H9 (cell line): ENCODE measurements at regions not wholly inside any gene's neighbourhood (a gene's known extent, or its start where the extent isn't known, plus 50 kb on each side); places are given as distances from the start of the nearest gene placed in this dataset.

Source experiments
- DNase-seq: peaks from one replicate; pipeline ENCODE4 v3.0.0-alpha.2; 2017
- H2AFZ ChIP-seq: one replicate; pipeline ENCODE4 v1.6.1; 2013; ENCODE audit warnings: mild to moderate bottlenecking, low read length, control low read depth, moderate library complexity
- H2AK5ac ChIP-seq: 2 replicates; pipeline ENCODE4 v1.6.1; 2013; ENCODE audit warnings: low read length, control low read depth, mixed read lengths; ENCODE audit not compliant: insufficient read length
- H2BK120ac ChIP-seq: one replicate; pipeline ENCODE4 v1.6.1; 2013; ENCODE audit warnings: low read depth, mild to moderate bottlenecking, low read length, control low read depth, inconsistent platforms; ENCODE audit not compliant: poor library complexity, severe bottlenecking
- H2BK12ac ChIP-seq: 2 replicates; pipeline ENCODE4 v1.6.1; 2013; ENCODE audit warnings: low read length, control low read depth, mixed read lengths, low read depth; ENCODE audit not compliant: insufficient read length
- H2BK15ac ChIP-seq: 2 replicates; pipeline ENCODE4 v1.6.1; 2013; ENCODE audit warnings: low read depth, low read length, control low read depth
- H2BK20ac ChIP-seq: one replicate; pipeline ENCODE4 v1.6.1; 2013; ENCODE audit warnings: low read depth, mild to moderate bottlenecking, low read length, control low read depth, inconsistent platforms; ENCODE audit not compliant: poor library complexity, severe bottlenecking
- H2BK5ac ChIP-seq: 2 replicates; pipeline ENCODE4 v1.6.1; 2013; ENCODE audit warnings: low read length, control low read depth, mixed read lengths; ENCODE audit not compliant: insufficient read length
- H3K14ac ChIP-seq: 2 replicates; pipeline ENCODE4 v1.6.1; 2013; ENCODE audit warnings: low read length, control low read depth; ENCODE audit not compliant: insufficient read depth
- H3K18ac ChIP-seq: 2 replicates; pipeline ENCODE4 v1.6.1; 2013; ENCODE audit warnings: low read depth, mild to moderate bottlenecking, mixed read lengths, low read length, control low read depth; ENCODE audit not compliant: insufficient read length
- H3K23ac ChIP-seq: 2 replicates; pipeline ENCODE4 v1.6.1; 2013; ENCODE audit warnings: low read length, control low read depth, mixed read lengths, low read depth; ENCODE audit not compliant: insufficient read length
- H3K23me2 ChIP-seq: 2 replicates; pipeline ENCODE4 v1.6.1; 2013; ENCODE audit warnings: low read depth, mild to moderate bottlenecking, mixed read lengths, low read length, control low read depth; ENCODE audit not compliant: insufficient read length, poor library complexity, severe bottlenecking
- H3K27ac ChIP-seq: 2 replicates; pipeline ENCODE4 v1.5.1; 2013; ENCODE audit warnings: low read length, control low read depth, mixed read lengths, low read depth; ENCODE audit not compliant: insufficient read length
- H3K27me3 ChIP-seq: 2 replicates; pipeline ENCODE4 v1.6.1; 2013; ENCODE audit warnings: low read length, control low read depth, inconsistent platforms; ENCODE audit not compliant: insufficient read depth
- H3K4ac ChIP-seq: 2 replicates; pipeline ENCODE4 v1.6.1; 2013; ENCODE audit warnings: low read depth, mild to moderate bottlenecking, control low read depth, inconsistent platforms, low read length, moderate library complexity
- H3K4me1 ChIP-seq: 2 replicates; pipeline ENCODE4 v1.6.1; 2013; ENCODE audit warnings: low read length, control low read depth, inconsistent platforms; ENCODE audit not compliant: insufficient read depth
- H3K4me2 ChIP-seq: 2 replicates; pipeline ENCODE4 v1.6.1; 2013; ENCODE audit warnings: low read length, control low read depth, mixed read lengths; ENCODE audit not compliant: insufficient read length, insufficient read depth
- H3K56ac ChIP-seq: 2 replicates; pipeline ENCODE4 v1.6.1; 2013; ENCODE audit warnings: low read depth, mild to moderate bottlenecking, mixed read lengths, low read length, control low read depth; ENCODE audit not compliant: insufficient read length
- H3K79me1 ChIP-seq: 2 replicates; pipeline ENCODE4 v1.6.1; 2013; ENCODE audit warnings: low read depth, mild to moderate bottlenecking, moderate library complexity, low read length, control low read depth, inconsistent platforms; ENCODE audit not compliant: insufficient read depth, poor library complexity, severe bottlenecking
- H3K79me2 ChIP-seq: 2 replicates; pipeline ENCODE4 v1.6.1; 2013; ENCODE audit warnings: low read length, control low read depth, inconsistent platforms; ENCODE audit not compliant: insufficient read depth
- H3K9ac ChIP-seq: 2 replicates; pipeline ENCODE4 v1.6.1; 2013; ENCODE audit warnings: low read length, control low read depth, mixed read lengths; ENCODE audit not compliant: insufficient read length; ENCODE audit errors: extremely low read depth
- H3K9me3 ChIP-seq: one replicate; pipeline ENCODE4 v1.6.1; 2013; ENCODE audit warnings: low read depth, low read length, inconsistent platforms; ENCODE audit not compliant: control insufficient read depth
- H3T11ph ChIP-seq: one replicate; pipeline ENCODE4 v1.6.1; 2013; ENCODE audit warnings: mild to moderate bottlenecking, low read length, control low read depth, inconsistent platforms
- H4K20me1 ChIP-seq: one replicate; pipeline ENCODE4 v1.6.1; 2013; ENCODE audit not compliant: control insufficient read depth, insufficient read length, insufficient read depth
- H4K5ac ChIP-seq: 2 replicates; pipeline ENCODE4 v1.6.1; 2013; ENCODE audit warnings: low read depth, mild to moderate bottlenecking, mixed read lengths, low read length, control low read depth; ENCODE audit not compliant: insufficient read length
- H4K8ac ChIP-seq: replicated peaks from 2 replicates; pipeline ENCODE4 v1.6.1; 2013; ENCODE audit warnings: low read length, control low read depth, mixed read lengths, low read depth; ENCODE audit not compliant: insufficient read length
- H4K91ac ChIP-seq: 2 replicates; pipeline ENCODE4 v1.6.1; 2013; ENCODE audit warnings: low read depth, mild to moderate bottlenecking, moderate library complexity, mixed read lengths, low read length, control low read depth; ENCODE audit not compliant: insufficient read length
- H3K27ac Mint-ChIP-seq, 3 experiments: 2 replicates in 2 of 3; 3 replicates in 1 of 3; pipeline ENCODE4 v1.8.0; 2020 to 2021; ENCODE audit warnings: mixed read lengths in 3 of 3, mild to moderate bottlenecking in 1 of 3, moderate library complexity in 1 of 3
- H3K27me3 Mint-ChIP-seq: 2 replicates; pipeline ENCODE4 v1.8.0; 2021; ENCODE audit warnings: low read depth, mild to moderate bottlenecking, moderate library complexity, mixed read lengths
- H3K36me3 Mint-ChIP-seq, 3 experiments: 2 replicates in 2 of 3; 3 replicates in 1 of 3; pipeline ENCODE4 v1.8.0; 2020 to 2021; ENCODE audit warnings: low read depth in 3 of 3, mixed read lengths in 3 of 3; ENCODE audit not compliant: insufficient read depth in 1 of 3
- H3K4me1 Mint-ChIP-seq, 2 experiments: 2 replicates each; pipeline ENCODE4 v1.8.0; 2020; ENCODE audit warnings: mixed read lengths in 2 of 2
- H3K4me3 Mint-ChIP-seq, 2 experiments: 2 replicates in 1 of 2; 3 replicates in 1 of 2; pipeline ENCODE4 v1.8.0; 2020 to 2021; ENCODE audit warnings: mild to moderate bottlenecking in 2 of 2, mixed read lengths in 2 of 2, moderate library complexity in 1 of 2
- H3K9me3 Mint-ChIP-seq, 2 experiments: 2 replicates in 1 of 2; 3 replicates in 1 of 2; pipeline ENCODE4 v1.8.0; 2020; ENCODE audit warnings: mild to moderate bottlenecking in 2 of 2, mixed read lengths in 2 of 2, moderate library complexity in 1 of 2
- WGBS: extraction: QIAGEN DNeasy Blood & Tissue Kit; methylation state at CpG from one replicate; pipeline ENCODE4 v1.1.7; 2013; ENCODE audit warnings: missing lambda C conversion rate, low lambda C conversion rate, mixed read lengths; ENCODE audit not compliant: insufficient read length; ENCODE audit errors: extremely low coverage; 5-methylcytosine and 5-hydroxymethylcytosine counted together
- TF ChIP-seq, protein P1 (sequence below): fragments of 200-600 bp; sonication (generic); conservative IDR thresholded peaks from 3 replicates; pipeline ENCODE4 v1.8.0; 2021; ENCODE audit warnings: antibody characterized with exemption, mild to moderate bottlenecking

DNA sequence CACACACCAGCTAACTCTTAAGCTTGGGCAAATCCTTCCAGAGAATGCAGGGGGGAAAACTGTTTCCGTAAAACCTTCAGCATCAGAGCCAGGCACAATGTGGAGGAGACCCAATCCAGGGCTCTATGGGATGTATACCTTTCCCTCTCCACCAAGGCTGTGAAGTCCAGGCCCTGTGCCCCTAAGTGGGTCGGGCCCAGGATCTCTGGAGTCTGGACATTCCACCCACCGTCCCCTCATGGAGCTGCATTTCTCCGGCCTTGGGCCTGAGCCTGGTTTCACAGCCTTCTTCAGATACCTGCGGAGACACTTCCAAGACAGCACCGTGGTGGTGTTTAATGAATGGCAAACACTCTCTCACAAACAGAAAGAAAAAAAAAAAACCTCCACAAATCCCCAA is 186.2 kb downstream of the URI1 start:
- H3K18ac ChIP-seq = no peak overlapping the region
- TF ChIP-seq, protein P1, sequence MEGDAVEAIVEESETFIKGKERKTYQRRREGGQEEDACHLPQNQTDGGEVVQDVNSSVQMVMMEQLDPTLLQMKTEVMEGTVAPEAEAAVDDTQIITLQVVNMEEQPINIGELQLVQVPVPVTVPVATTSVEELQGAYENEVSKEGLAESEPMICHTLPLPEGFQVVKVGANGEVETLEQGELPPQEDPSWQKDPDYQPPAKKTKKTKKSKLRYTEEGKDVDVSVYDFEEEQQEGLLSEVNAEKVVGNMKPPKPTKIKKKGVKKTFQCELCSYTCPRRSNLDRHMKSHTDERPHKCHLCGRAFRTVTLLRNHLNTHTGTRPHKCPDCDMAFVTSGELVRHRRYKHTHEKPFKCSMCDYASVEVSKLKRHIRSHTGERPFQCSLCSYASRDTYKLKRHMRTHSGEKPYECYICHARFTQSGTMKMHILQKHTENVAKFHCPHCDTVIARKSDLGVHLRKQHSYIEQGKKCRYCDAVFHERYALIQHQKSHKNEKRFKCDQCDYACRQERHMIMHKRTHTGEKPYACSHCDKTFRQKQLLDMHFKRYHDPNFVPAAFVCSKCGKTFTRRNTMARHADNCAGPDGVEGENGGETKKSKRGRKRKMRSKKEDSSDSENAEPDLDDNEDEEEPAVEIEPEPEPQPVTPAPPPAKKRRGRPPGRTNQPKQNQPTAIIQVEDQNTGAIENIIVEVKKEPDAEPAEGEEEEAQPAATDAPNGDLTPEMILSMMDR = no peak
- no peak overlapping the region for H3T11ph ChIP-seq
- WGBS = no CpG with 5 or more reads among the region's 6 CpGs
- no peak overlapping the region for H4K5ac ChIP-seq
- no peak overlapping the region for H2AFZ ChIP-seq
- H3K23ac ChIP-seq = no peak overlapping the region
- no peak overlapping the region for H3K27ac Mint-ChIP-seq
- H3K9ac ChIP-seq = no peak overlapping the region
- no peaks in the 10 kb centered on the region for H4K20me1 ChIP-seq
- no peaks in the 10 kb centered on the region for H3K23me2 ChIP-seq
- no peaks in the 10 kb centered on the region for H3K36me3 Mint-ChIP-seq
- H3K27ac ChIP-seq = no peak overlapping the region
- H2BK20ac ChIP-seq = no peak overlapping the region
- no peaks in the 10 kb centered on the region for H3K27me3 ChIP-seq
- no peak overlapping the region for H2BK12ac ChIP-seq
- no peak for DNase-seq
- H3K9me3 ChIP-seq = no peaks in the 10 kb centered on the region
- H3K79me1 ChIP-seq = no peaks in the 10 kb centered on the region
- no peak overlapping the region for H2BK120ac ChIP-seq
- no peak overlapping the region for H3K4ac ChIP-seq
- H3K9me3 Mint-ChIP-seq = no peaks in the 10 kb centered on the region; a peak in 1 of 5 replicates
- no peak overlapping the region for H4K91ac ChIP-seq
- no peak overlapping the region for H2AK5ac ChIP-seq
- H3K27me3 Mint-ChIP-seq = no peaks in the 10 kb centered on the region; the same call in none of the 2 replicates
- no peak overlapping the region for H3K56ac ChIP-seq
- H2BK5ac ChIP-seq = no peak overlapping the region
- no peak overlapping the region for H2BK15ac ChIP-seq
- H4K8ac ChIP-seq = no peak overlapping the region
- H3K4me2 ChIP-seq = no peak overlapping the region
- no peaks in the 10 kb centered on the region for H3K79me2 ChIP-seq
- no peak overlapping the region; the same call in 1 of the 2 replicates for H3K14ac ChIP-seq
- H3K4me1 ChIP-seq = no peaks in the 10 kb centered on the region
- no peak overlapping the region for H3K4me3 Mint-ChIP-seq
- H3K4me1 Mint-ChIP-seq = peaks cover 7 to 10% of the 10 kb centered on the region in 2 experiments
